AG09319 (cell line): ENCODE measurements at regions not wholly inside any gene's neighbourhood (a gene's known extent, or its start where the extent isn't known, plus 50 kb on each side); places are given as distances from the start of the nearest gene placed in this dataset.

Experiments
- DNase-seq: peaks from one replicate; pipeline ENCODE4 v3.0.0-alpha.2; 2010; ENCODE audit warnings: low read depth; ENCODE audit errors: extremely low read depth
- CTCF ChIP-seq: IDR thresholded peaks from 2 replicates; pipeline ENCODE4 v1.5.1; 2011; ENCODE audit warnings: low read depth, mild to moderate bottlenecking, inconsistent platforms, low read length, moderate library complexity

GRCh38 chr18:11518788-11519685 is 90.4 kb upstream of the SLC35G4 start:
- peak; percentile 44 for TF ChIP-seq CTCF
- DNase-seq, result no peak

GRCh38 chr18:11517704-11518103 is 91.7 kb upstream of the SLC35G4 start:
- DNase-seq, result no peak
- TF ChIP-seq CTCF, result no peak

GRCh38 chr18:11516751-11517503 is 92.5 kb upstream of the SLC35G4 start:
- no peak for TF ChIP-seq CTCF
- no peak for DNase-seq

GRCh38 chr18:11514267-11514666 is 95.1 kb upstream of the SLC35G4 start:
- no peak for DNase-seq
- TF ChIP-seq CTCF, result no peak

- peak; percentile 29 for TF ChIP-seq CTCF
- DNase-seq, result no peak
Measured at GRCh38 chr18:11512096-11513025, 97.0 kb upstream of the SLC35G4 start.

GRCh38 chr18:11511434-11512095 is 97.8 kb upstream of the SLC35G4 start:
- no peak for DNase-seq
- no peak for TF ChIP-seq CTCF
